T1000 (cell line): ENCODE measurements at regions not wholly inside any gene's neighbourhood (a gene's known extent, or its start where the extent isn't known, plus 50 kb on each side); places are given as distances from the start of the nearest gene placed in this dataset.

Experiments
- DNase-seq: peaks from one replicate; lab custom pipeline; 2025; ENCODE audit warnings: mixed read lengths; lab: John Stamatoyannopoulos, UW

DNA sequence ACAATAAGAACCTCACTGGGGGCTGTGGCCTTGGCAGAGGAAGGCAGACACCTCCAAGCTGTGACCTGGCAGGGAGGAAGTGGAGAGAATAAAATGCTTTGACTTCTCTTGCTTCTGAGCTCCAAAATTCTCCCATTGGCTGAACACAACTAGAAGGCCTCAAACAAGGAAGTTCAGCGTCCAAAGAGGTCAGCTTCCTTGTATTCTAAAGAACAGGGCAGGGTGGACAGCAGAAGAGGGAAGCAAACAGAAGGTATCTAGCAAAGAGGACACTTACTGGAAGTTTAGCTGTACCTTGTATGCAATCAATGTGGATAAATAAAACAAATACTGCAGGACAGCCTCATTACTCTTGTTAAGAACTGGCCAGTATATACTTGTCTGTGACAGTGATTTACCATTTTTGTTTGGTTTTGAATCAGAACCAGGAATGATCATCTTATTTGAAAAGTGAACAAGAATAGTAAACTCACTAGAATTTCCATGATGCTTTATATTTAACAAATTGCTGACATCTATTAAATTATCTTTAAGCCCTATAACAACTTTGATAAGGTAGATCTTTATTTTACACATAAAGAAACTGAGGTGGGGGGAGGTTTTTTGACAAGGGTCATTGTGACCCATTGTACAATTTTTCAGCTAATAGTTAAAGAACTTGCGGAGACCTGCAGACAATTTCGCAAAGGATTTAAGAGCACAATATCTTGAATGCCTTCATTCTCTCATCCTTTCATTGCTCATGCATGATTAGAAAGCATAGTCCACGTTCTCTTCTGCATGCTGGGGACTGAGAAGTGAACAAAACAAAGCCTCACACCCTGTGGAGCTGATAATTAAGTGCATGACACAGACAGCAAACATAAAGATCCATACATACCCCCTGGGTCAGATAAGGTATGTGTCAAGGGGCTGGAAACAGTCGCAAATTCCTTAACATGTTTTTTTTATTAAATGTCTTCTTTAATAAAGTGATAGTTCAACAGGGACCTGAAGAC, 1448.0 kb downstream of the AACS start:
- no peak for DNase-seq

DNA sequence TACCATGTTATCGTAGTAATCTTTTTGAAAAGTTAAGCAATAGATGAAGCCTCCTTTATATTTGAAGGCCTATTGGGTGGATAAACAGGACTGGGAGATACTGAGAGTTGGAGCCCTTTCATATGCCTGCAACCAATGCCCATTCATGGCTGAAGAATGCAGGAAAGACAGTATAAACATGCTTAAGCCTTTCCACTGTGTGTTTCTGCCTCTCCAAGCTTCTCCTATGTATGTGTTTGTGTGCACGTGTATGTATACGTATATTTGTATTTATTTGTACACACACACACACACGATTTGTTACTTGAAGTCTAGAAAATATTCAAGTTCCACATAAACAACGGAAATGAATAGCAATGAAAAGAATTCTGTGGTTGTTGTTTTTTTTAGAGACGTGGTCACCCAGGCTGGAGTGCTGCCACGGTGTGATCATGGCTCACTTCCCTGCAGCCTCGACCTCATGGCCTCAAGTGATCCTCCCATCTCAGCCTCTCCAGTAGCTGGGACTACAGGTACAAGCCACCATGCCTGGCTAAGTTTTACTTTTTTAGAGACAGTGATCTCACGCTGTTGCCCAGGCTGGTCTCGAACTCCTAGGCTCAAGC, 1453.5 kb downstream of the AACS start:
- DNase-seq = no peak

- DNase-seq = no peak
Measured at GRCh38 chr12:126519833-126520232, 1454.6 kb downstream of the AACS start.

DNA sequence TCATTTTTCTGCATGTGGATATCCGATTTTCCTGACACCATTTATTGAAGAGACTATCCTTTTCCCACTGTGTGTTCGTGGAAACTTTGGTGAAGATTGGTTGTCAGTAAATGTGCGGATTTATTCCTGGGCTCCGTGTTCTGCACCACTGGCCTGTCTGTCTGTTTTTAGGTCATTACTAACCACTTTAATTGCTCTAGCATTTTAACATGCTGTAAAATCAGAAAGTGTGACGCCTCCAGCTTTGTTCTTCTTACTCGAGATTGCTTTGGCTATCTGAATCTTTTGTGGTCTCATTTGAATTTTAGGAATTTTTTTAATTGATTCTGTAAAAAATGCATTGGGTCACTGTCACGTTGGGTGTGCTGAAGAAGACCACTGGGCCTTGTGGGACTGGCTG, 1458.7 kb downstream of the AACS start:
- DNase-seq = no peak

- no peak for DNase-seq
Measured at GRCh38 chr12:126534495-126534894, 1469.3 kb downstream of the AACS start.

- DNase-seq = no peak
Measured at GRCh38 chr12:126534942-126535341, 1469.7 kb downstream of the AACS start.

- no peak for DNase-seq
Measured at GRCh38 chr12:126535971-126536370, 1470.7 kb downstream of the AACS start.

DNA sequence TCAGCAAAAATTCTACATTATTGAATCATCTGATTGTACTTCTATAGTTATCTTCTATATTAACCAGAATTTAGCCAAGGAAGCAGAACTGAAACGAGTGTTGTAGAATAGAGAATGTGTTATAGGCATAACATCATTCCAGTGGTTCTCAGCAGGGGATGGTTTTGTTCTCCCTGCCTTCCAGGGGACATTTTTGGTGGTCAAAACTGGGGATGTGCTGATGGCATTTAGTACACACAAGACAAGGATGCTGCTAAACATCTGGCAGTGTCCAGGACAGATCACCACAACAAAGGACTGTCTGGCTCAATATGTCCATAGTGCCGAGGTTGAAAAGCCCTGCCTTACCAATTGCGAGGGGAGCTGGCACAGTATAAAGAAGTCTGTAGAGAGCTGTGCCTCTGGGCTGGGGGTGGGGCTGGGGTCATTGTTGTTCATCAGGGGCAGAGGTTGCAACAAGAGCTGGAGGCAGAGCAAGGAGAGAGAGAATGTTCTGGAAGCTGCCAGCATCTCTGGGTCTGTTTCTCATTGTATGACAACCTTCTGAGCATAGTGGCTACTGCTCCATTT, 1472.8 kb downstream of the AACS start:
- no peak for DNase-seq

- DNase-seq = no peak
Measured at GRCh38 chr12:126538888-126539287, 1473.7 kb downstream of the AACS start.

- no peak for DNase-seq
Measured at GRCh38 chr12:126545411-126545810, 1480.2 kb downstream of the AACS start.

DNA sequence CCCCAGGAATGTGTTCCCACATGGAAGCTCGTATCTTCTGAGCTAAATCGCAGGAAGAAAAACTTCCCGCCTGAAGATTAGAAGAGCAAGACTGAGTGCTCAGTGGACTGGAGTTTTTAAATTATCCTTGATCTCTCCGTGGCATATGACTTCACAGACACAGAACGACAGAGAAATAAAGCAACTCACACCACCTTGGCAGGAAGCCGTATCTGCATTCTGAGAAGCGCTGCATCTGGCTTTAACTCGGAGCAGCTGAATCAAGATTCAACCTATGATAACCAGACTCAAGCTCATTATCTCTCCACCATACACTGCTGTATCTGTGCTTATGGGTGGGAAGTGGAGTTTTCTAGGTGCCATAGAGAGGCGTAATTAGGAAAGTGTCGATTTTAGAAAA, 1482.7 kb downstream of the AACS start:
- DNase-seq = no peak

GRCh38 chr12:126551869-126552268, 1486.6 kb downstream of the AACS start:
- no peak for DNase-seq

GRCh38 chr12:126554625-126555024, 1489.4 kb downstream of the AACS start:
- DNase-seq = no peak

DNA sequence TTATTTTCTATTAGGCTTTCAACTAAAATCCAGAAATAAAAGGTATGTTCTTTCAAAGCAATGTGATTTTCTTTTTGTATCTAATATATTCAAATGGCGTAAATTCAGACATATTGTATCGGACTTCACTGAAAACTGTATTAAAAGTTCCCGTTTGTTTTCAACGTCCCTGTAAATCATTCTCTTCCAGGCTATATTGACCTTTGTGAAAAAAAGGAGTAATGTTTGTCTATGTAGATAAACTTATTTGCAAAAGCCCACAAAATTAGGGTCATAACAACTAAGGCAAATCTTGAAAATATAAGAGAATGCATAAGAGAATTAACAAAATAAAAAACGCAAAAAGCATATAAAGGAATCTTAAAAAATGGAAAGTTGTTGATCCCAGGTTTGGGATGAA, 1492.4 kb downstream of the AACS start:
- DNase-seq = no peak

DNA sequence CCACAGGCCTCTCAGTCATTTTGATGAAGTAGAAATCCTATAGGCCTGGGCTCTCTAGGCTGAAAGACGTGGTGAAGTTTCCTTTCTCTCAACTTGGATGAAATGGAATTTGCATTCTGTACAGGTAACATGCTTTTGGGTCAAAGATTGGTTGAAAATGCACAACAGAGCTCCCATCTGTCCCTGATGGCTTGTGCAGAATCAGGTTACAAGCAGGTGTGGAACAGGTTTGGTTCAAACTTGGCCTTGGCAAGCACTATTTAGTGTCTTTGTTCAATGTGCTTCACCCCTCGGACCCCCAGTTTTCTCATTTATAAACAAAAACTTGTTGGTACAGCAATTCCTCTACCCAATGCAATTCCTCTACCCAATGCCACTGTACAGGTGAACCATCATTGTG, 1493.0 kb downstream of the AACS start:
- DNase-seq = no peak

GRCh38 chr12:126558810-126559209, 1493.6 kb downstream of the AACS start:
- no peak for DNase-seq

GRCh38 chr12:126567016-126567415, 1501.8 kb downstream of the AACS start:
- no peak for DNase-seq

DNA sequence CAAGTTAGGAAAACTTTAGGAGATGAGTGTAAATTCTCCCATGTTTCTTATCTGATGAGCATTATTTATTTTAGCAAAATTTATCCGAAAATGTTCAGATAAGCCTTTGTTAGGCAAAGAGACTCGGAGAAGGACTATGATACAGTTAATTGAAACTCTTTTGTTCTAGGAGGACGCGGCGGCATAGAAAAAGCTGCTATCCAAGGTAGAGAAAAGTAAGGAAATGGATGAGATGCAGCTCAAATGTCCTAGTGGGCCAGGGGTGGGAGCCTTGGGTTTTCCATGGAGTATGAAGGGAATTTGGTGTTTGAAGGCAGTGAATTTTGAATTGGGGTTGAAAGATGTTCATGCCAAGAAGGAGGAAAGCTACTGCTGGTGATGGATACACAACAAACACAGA, 1504.5 kb downstream of the AACS start:
- DNase-seq = no peak

DNA sequence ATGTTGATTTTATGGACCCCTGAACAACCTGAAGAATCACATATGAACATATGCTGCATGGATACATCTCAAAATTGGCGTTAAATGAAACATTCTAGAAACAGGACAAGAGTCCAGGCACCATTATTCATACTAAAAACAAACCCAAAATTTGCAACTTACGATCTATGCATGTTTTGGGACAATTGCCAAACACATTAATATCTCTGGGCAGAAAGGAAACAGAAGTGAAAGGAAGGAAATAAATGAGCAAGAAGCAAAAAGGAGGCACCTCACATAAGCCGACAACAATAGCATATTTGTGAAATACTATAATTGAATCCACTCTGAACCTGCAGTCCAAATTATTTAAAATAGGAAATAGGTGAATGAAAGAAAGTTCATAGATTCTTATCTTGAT, 1505.3 kb downstream of the AACS start:
- no peak for DNase-seq

DNA sequence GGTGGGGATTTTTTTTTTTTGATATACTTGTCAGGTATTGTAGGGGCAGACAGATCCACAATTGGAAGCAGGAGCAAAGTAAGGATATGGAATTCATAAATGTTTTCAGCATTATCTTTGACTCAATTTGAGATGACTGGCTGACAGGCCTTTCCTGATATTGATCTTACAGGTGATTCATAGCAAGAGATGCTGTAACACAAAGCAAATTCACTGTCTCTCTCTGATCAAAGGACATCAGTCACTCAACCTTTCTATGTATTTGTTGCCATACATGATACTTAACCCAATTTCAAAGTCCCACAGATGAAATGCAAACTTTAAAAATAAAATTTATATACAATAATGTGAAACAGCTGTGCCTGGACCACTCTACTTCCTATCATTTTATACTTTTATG, 1506.9 kb downstream of the AACS start:
- DNase-seq = no peak

DNA sequence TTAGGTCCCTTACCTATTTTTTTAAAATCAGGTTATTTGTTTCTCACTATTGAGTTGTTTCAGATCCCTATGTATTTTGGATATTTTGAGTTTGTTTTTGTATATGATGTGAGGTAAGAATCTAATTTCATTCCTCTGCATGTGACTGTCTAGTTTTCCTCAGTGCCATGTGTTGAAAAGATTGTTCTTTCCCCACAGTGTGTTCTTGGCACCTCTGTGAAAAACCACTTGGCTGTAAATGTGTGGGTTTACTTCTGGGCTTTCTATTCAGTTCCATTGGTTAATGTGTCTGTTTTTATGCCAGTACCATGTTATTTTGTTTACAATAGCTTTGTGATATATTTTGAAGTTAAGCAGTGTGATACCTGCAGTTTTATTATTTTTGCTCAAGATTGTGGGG, 1516.4 kb downstream of the AACS start:
- no peak for DNase-seq

DNA sequence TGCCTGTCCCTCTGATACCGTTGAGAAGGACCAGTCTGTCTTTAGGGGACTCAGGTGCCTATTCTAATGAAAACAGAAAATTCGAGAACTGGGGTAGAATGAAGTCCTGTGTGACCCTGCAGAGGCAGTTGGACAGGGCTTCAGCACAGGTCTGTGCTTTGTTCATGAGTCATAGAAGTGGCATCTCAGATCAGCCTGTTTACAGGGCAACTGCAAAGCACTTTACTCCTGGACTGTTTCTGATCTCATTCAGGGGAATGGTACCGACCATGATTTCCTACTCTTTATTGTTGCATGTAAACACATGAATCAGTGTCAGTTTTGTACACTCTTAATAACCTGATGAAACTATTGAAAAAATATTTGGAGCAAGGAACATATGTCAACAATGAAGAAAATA, 1517.0 kb downstream of the AACS start:
- DNase-seq = no peak

DNA sequence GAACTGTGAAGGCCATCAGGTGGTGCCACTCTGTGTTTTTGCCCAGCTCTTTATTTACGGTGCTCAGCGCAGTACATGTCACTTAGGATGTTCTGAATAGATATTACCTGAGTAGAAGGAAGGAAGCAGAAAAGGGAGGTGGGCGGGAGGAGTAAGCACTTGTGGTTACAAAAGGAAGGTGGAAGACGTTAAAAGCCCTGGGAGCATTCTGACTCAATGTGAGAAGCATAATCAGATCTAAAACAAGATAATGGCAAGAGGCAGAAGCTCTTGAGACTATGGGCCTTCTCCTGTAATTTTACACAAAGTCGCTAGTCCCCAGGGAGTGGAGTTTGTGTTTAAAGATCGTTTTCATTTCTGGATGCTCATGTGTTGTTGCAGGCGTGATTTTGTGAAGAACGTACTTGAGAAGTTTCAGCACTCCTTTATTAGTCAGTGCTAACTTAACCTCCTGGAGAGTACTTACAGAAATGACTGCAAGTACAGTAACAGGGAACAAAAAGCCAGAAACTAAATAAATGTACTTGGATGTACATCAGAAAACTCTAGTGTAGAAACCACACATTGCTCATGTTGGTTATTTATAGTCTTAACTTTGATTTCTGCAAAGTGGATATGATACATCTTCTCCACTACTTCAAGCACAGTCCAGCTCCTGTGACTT, 1523.5 kb downstream of the AACS start:
- DNase-seq = no peak
